ENCODE measurements at regions not wholly inside any gene's neighbourhood (a gene's known extent, or its start where the extent isn't known, plus 50 kb on each side); places are given as distances from the start of the nearest gene placed in this dataset.

GRCh38 chr6:27145731-27146455 is 101.6 kb upstream of the PRSS16 start:
- TF ChIP-seq, protein P1, sequence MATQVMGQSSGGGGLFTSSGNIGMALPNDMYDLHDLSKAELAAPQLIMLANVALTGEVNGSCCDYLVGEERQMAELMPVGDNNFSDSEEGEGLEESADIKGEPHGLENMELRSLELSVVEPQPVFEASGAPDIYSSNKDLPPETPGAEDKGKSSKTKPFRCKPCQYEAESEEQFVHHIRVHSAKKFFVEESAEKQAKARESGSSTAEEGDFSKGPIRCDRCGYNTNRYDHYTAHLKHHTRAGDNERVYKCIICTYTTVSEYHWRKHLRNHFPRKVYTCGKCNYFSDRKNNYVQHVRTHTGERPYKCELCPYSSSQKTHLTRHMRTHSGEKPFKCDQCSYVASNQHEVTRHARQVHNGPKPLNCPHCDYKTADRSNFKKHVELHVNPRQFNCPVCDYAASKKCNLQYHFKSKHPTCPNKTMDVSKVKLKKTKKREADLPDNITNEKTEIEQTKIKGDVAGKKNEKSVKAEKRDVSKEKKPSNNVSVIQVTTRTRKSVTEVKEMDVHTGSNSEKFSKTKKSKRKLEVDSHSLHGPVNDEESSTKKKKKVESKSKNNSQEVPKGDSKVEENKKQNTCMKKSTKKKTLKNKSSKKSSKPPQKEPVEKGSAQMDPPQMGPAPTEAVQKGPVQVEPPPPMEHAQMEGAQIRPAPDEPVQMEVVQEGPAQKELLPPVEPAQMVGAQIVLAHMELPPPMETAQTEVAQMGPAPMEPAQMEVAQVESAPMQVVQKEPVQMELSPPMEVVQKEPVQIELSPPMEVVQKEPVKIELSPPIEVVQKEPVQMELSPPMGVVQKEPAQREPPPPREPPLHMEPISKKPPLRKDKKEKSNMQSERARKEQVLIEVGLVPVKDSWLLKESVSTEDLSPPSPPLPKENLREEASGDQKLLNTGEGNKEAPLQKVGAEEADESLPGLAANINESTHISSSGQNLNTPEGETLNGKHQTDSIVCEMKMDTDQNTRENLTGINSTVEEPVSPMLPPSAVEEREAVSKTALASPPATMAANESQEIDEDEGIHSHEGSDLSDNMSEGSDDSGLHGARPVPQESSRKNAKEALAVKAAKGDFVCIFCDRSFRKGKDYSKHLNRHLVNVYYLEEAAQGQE (IDR thresholded peaks at IDR 0.05), result 0 out of 2 replicates have a peak, but pooled peaks have one; percentile 8
- TF ChIP-seq CEBPB (IDR thresholded peaks at IDR 0.05) (peak in 1 of 2 experiments; percentile 4; a peak in 1 of 4 replicates), CTCF (IDR thresholded peaks at IDR 0.05) (no peak), POLR2A (IDR thresholded peaks at IDR 0.05; ENCODE audit: low read length) (peak; percentile 17; the same call in 1 of the 2 replicates), RAD21 (conservative IDR thresholded peaks at IDR 0.05 in 1 of 2, IDR thresholded peaks at IDR 0.05 in 1 of 2) (no peak), KDM5A (IDR thresholded peaks at IDR 0.05) (no peak), CHD2 (IDR thresholded peaks at IDR 0.05; ENCODE audit: low read length, partially characterized antibody) (no peak), EP300 (IDR thresholded peaks at IDR 0.05) (no peak), MAZ (IDR thresholded peaks at IDR 0.05; ENCODE audit: borderline replicate concordance, low read depth, low read length) (no peak), HDAC2 (IDR thresholded peaks at IDR 0.05) (no peak)
- TF ChIP-seq, protein P2, sequence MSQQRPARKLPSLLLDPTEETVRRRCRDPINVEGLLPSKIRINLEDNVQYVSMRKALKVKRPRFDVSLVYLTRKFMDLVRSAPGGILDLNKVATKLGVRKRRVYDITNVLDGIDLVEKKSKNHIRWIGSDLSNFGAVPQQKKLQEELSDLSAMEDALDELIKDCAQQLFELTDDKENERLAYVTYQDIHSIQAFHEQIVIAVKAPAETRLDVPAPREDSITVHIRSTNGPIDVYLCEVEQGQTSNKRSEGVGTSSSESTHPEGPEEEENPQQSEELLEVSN (IDR thresholded peaks at IDR 0.05; ENCODE audit: borderline replicate concordance, low read depth), result peak; percentile 72; the same call in 1 of the 2 replicates
- TF ChIP-seq, protein P3, sequence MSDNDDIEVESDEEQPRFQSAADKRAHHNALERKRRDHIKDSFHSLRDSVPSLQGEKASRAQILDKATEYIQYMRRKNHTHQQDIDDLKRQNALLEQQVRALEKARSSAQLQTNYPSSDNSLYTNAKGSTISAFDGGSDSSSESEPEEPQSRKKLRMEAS (IDR thresholded peaks at IDR 0.05), result peak; percentile 80

All from A549 (cell line).